HG03159 (cell line): ENCODE measurements at regions not wholly inside any gene's neighbourhood (a gene's known extent, or its start where the extent isn't known, plus 50 kb on each side); places are given as distances from the start of the nearest gene placed in this dataset.

Experiments
- ATAC-seq: cut with Tn5 transposase; IDR thresholded peaks from one replicate; pipeline ENCODE4 v1.9.1; 2021; ENCODE audit warnings: mild to moderate bottlenecking, moderate library complexity; ENCODE audit not compliant: unreplicated experiment

DNA sequence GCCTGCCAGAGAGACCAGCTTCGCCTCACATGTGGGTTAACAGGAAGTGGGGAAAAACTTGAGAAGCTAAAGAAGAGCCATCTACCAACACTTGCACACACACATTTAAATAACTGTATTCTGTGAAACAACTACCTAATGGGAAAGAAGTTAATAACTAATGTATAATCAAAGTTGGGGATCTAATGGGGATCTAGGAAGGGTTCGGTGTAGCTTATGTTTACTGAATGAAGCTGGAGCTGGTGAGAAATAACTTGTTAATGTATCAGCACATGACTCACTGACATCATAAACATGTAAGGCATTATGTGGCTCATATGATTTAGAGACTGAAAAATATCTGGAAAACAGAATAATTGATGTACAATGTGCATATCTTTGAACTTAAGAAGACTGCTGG, 421.3 kb upstream of the NXPH2 start:
- no peak for ATAC-seq

DNA sequence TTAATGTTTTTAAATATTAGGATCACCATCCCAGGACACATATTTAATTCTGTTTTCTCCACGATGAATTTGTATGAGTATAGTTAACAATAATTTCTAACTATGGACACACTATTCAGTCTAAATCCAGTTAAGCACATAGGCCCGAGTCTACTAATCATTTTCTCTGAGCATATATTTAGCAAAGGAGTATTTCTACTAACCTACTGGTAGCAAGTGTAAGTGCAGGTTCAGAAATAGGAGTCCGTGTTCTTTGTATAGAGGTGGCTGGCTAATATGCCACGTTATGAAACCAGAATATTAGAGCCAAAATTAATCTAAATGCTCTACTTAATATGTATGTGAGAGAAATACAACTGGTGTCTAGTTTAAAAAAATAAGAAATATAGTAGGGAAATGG, 416.6 kb upstream of the NXPH2 start:
- no peak for ATAC-seq

DNA sequence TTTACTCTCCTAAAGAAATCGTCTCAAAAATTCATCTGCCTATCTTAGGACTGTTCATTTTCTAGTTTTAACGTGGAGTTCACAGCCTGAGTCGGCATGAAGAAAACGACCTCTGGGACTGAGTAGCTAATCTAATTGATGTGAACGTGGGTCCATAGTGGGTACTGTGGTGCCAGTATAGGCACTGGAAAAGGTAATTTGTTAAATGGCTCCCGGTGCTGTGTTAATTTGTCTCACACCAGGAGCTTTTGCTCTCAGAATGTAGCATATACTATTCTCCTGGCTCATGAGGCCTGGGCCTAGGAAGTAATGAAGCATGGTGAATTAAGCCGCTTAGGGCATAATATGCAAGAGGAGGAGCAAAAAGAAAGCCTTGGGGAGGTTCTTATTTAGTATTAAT, 414.4 kb upstream of the NXPH2 start:
- ATAC-seq, result no peak

DNA sequence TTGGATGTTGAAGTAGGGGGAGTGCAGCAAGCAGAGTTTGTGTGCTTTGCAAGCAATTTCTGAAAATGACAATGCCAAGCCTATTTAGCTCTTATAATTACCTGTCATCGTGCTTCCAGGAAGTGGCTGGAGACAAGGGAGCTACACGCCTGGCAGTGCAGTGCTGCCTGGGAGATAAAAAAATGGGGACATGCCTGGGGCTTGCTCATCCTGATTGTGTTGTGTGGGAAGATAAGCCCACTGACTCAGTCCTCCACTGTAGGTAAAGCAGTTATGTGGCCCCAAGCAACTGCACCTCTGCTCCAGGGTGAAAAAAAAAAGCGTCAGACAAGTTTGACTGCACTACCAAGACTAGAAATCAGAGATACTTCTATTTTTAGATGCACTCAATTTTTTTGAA, 396.9 kb upstream of the NXPH2 start:
- no peak for ATAC-seq

DNA sequence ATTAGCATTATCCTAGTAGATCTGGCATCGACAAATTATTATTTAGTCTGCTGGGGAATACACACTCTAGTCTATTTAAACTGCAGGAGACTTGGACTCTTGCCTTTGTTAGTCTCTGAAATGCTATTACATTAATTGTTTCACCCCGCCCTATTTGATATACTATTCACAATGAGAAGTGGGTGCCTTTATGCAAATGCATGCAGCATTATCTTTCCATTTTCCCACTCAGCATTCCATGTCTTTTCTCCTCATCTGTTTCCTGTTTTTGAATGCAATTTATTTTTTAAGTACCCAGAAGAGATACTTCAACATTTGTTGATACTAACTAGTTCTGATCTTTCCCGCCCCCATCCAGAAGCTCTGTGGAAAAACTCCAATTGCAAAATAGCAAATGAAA, 395.3 kb upstream of the NXPH2 start:
- ATAC-seq, result no peak

DNA sequence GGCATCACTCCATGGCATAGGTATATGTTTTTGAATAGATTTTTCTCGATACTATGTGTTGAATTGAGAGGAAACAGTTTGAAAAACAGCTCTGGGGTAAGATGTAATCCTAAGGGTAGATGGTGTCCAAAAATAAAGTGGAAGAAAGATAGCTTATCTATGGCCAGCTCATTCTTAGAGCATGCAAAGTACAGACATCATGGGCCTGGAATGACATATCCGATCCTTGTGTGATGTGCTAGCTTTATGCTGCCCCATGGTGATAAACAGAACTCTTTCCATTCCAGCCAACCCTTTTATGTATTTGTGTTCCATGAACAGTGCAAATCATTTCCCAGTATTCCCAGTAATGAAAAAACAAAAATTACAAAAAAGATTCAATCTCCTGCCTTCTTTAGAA, 390.2 kb upstream of the NXPH2 start:
- ATAC-seq, result no peak

DNA sequence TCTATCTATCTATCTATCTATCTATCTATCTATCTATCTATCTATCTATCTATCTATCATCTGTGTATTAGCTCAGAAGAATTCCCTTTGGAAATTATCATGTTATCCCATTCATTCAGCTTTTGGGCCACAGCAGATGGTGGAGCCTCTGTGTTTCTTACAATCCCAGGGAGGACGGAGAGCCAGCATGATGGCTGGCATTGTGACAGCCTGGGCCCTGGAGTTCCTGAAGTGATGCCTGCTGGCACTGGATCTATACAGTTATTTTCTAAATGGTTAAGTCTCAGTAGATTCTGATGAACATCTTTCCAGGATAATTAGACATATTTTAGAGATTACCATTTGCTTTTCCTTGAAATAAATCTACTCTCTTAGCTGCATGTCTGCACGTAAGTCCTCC, 385.4 kb upstream of the NXPH2 start:
- ATAC-seq, result no peak

DNA sequence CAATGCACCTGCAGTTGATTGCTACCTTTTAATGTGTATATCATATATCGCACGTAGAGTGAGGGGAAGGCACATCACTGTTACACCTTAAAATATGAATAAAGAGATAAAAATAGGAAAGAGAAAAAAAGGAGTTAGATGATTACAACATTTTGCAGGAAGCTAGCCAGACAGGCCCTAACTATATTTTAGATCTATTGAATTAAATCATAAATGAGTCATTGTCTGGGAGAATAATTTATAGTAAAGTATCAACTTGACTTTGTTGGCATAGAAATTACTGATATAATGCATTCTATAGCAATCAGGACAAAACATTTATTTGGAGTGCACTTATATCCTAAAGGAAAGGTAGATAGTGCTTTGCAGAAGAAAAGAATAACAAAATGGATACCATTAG, 384.9 kb upstream of the NXPH2 start:
- ATAC-seq, result no peak

DNA sequence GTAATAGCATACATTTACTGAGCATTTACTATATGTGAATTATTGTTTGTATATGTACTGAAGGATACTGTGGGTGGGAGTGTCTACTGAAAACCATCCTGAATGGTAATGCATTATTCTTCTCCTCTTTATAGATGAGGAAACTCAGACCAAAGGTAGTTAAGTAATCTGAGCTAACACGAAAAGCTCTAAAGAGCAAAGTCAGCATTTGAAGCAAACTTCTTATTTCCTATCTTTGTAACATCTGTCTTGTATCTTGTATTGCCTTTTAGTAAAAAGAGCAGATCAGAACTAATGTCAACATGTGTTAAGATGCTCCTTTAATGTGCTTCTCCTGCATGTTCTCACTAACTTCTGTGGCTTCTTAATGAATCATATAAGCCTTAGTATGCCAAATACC, 382.8 kb upstream of the NXPH2 start:
- no peak for ATAC-seq

DNA sequence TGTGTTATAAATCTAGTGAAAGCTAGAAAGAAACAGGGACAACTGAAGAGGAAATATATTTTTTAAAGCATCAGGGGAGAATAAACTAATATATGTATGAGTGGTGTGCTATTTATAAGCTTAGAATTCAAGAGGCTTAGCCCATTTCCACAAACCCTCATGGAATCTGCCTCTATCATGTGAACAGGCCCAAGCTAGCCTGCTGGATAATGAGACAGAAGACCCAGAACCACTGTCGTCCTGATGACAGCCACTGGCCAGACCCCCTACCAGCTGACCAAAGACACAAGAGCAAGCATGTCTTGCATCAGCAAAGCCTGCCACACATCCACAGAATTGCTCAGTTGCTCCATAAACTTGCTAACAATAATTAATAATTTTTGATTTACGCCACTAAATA, 382.3 kb upstream of the NXPH2 start:
- no peak for ATAC-seq

DNA sequence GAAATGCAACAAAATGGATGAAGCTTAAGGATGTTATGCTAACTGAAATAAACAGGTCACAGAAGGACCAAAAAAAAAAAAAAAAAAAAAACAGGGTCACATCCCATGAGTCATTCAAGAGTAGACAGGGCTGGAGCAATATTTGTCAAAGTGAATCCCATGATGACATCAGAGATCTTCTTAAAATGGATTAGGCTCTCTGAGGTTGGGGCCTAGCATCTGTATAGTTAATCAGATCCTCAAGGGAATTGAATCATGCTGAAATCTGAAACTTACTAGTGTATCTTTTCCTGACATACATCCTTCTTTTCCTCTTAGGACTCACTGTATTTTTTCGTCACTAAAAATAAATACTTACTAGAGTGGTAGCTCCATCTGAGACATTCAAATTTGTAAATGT, 380.6 kb upstream of the NXPH2 start:
- no peak for ATAC-seq

DNA sequence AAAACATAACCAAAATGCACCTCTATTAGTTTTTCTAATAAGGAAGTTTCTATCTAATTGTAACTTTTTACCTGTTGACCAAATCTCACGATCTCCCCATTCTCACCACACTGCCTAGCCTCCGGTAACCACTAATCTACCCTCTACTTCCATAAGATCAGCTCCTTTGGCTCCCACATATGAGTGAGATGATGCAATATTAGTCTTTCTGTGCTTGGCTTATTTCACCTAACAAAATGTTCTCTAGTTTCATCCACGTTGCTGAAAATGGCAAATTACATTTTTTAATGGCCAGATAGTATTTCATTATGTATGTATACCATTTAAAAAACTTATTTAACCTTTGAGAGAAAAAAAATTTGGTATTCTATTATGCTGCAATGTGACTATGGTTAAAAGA, 379.0 kb upstream of the NXPH2 start:
- no peak for ATAC-seq

DNA sequence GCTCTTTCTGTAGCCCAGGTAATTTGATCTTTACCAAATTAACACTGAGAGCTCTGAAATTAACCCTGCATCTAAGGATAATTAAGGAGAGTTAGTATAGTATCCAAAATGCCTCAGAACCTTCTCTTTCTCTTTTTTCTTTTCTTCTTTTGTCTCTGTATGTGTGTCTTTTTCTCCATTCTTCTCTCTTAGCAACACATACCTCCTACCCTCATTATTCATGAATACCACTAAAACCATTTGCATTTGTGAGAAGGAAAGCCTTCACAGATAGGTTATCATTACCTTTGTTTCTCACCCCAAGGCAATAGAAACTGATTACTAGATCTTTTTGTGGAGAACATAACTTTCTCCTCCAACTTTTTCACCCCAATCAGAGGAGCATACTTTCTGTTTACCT, 376.5 kb upstream of the NXPH2 start:
- ATAC-seq, result no peak

DNA sequence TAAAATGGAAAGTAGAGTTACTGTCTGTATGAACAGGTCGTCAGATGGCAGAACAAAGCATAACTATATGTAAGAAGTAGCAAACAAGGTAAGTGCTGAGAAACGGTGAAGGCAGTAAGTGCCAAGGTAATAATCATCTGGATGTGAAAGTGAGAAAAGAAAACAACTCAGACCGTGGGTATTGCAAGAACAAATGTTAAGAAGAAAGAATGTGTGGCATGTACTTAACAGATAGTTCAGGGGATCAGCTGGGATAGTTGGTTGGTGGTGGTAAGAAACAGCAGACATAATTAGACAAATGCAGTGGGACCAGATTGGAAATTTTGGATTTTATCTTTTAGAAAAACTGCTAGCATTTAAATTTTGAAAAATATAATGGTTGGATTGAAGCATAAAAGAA, 375.8 kb upstream of the NXPH2 start:
- ATAC-seq, result no peak

DNA sequence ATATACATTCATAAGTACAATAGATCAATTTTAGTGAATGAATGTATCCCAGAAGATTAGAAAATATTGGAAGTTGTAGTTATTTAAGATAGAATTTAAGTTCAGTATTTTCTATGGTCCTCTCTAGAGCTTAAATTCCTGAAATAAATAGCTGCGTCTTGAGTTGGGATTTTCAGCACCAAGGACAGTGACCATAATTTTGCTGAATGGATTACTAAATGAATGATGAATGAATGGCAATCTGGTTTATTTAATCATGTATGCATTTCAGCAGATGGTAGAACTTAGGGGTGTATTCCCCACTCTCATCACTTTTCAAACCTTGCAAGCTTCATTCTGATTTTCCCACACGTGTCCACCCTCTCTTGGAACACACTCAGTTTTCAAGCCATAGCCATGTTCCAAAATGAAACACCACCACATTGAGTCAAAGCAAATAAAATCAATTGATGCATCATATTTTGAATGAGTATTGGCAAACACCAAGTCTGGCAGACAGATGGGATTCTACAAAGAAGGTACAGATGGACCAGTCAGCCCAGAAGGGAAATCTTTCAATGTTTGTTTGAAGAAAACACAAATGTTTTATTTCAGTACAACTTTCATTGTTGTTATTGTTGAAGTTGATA, 362.2 kb upstream of the NXPH2 start:
- no peak for ATAC-seq

DNA sequence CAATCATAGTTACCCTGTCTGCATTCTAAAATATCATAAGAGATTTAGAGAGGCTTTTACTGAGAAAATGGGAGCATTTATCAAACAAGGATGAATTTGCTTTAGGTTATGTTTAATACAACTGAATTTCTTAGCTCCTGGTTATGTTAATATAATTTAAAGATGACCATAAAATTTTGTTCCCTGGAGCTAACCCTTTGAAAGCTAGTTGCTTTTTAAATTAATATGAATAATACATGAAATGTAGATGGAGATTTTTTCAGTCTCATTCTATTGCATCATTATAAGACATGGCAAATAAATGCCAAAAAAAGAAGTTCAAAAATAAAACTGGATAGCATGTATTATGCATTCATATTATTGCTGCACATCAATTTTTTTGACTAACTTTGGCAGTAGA, 344.1 kb upstream of the NXPH2 start:
- no peak for ATAC-seq

DNA sequence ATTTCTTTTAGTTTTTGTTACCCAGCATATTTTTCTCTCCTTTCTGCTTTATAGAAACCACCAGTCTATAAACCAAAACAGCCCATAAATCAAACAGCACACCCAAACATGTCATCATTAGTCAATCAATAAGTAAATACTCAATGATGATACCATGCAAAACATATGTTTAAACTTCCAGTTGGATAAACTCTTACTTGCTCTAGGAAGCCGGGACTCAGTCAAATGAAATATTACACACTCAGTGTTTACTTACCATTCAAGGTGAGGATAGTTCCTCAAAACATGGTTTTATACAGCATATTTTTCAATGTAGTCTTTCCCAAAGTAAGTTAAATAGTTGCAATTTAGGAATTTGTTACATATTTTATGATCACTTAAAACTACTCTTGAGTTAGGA, 343.6 kb upstream of the NXPH2 start:
- no peak for ATAC-seq

DNA sequence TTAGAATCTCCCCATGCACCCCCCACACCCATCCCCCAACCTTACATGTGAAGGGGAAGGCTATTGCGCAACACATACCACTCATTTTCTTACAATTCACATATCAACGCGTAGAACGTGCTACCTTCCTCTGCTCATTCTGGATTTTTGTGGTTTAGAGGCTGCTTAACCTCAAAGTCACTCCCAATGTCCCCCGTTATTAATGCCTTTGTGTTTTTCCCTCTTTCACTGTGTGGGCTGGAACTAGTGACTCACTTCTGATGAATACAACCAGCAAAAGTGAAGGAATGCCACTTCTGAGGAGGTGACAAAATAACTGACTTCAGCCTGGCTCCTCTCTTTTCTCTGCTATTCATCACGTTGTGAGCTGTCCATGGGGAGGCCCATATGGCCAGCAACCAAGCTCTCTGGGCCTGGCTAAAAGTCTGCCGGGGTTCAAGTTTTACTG, 342.5 kb upstream of the NXPH2 start:
- ATAC-seq, result no peak

DNA sequence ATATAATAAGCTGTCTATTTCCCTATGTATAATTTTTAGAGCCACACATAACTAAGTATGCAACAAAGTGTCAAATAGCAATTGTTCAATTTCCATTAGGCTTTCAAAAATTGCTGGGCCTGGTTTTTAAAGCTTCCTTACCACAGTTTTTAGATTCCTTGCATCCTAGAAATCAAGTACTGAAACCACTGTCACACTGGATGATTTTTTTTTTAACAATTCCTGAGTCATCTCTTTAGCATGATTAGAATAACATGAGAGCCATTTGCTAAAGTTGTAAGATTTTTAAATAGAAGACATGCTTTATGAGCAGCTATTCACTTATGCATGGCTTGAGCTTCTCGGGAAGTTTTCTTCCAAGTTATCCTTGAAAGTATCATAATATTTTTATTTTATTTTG, 319.5 kb upstream of the NXPH2 start:
- ATAC-seq, result no peak

DNA sequence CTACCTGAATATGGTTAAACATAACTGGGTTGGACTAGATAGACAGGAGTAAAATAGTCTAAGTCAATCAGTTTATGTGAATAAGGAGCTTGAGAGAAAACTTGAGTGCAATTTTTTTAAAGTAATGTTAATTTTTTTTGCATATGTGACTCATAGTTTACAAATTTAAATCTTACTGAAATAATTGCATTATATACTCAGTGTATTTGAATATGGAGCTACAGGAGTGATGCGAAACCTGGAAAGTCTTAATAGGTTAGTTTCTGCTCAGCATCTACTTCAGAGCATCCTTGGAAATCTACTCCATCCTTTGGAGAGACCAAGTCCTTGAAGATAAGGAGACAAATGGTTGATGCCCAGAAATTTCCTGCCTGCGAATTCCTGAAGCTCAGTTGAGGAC, 318.8 kb upstream of the NXPH2 start:
- ATAC-seq, result no peak

DNA sequence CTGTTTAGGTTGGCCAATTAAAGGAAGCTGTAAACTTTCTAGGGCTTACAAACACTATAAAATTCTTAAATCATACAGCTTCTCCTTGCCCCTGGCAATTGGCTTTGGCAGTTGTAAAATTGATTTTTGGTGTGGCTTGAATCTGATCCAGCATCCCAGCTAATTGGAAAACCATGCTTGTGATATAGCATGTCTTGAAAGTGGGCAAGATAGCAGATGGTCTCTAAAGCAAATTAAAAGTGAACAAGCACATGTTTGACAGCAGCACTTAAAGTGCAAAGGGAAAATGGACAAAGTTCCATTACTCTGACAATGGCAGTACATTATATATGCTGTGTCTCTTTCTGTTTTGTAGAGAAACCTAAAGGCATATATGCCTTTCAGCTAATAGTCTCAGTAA, 302.9 kb upstream of the NXPH2 start:
- no peak for ATAC-seq

DNA sequence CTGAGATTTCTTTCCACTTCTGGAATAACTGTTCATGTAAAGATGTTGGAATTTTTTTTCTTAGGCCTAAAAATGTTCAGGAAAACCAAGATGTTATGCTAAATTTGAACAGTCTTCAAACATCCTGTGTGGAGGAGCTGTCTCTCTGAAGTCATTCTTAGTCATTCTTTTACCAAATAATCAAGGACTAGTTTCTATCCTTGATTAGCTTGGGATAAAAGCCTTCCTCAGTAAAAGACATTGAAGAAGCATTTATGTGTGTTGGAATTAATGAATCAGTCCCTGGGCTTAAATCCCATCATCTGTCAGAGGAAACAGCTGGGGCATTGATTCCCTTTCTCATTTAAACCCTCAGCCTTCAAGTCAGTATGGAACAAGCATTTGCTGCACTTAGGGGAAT, 300.1 kb upstream of the NXPH2 start:
- ATAC-seq, result no peak

DNA sequence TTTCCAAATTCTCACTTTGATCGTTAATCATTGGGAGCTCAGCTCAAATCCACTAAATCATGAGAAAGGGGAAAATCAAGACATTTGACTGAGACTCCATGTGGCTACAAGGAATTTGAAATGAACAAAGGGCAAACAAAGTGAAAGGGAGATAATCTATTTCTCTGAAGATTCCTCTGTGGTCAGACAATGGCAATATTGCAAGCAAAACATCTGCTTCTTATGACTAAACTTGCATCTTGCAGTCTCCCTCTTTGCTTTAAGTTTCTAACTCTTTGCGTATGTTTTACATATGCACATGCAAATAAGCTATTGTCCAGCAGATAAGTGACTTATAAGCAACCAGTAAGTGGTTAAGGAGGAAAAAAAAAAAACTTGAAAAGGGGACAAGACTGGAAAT, 299.1 kb upstream of the NXPH2 start:
- no peak for ATAC-seq

DNA sequence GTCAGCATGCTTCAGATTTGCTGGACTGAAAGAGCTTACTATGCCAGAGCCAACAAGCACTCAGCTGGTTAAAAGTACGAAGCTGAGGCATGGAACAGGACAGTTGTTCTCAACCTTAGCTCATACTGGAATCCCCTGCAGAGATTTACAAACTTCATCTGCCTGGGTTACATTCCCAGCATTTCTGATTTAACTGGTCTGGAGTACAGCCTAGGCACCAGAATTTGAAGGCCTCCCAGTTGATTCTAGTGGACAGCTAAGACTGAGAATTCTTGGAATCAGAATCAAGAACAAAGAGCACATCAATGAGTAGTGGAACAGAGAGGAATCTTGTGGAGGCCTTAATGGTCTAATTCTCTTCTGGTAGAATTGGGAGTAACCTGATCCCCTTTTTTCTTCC, 298.2 kb upstream of the NXPH2 start:
- ATAC-seq, result no peak
